ENCODE measurements at regions not wholly inside any gene's neighbourhood (a gene's known extent, or its start where the extent isn't known, plus 50 kb on each side); places are given as distances from the start of the nearest gene placed in this dataset.
"Not testable (repeated sequence)": the region's sequence is repeated elsewhere in the genome, so short reads cannot be mapped to it uniquely, and the experiment has no call there.

- DNase-seq: no peak
Observed at GRCh38 chr21:35559128-35559828, 501.0 kb downstream of the SETD4 start.

- DNase-seq: no peak
Observed at GRCh38 chr21:35556536-35556935, 503.8 kb downstream of the SETD4 start.

GRCh38 chr21:35552483-35552882, 503.4 kb upstream of the RUNX1 start:
- not testable (repeated sequence) for DNase-seq

GRCh38 chr21:35548904-35549615, 500.0 kb upstream of the RUNX1 start:
- DNase-seq: no peak

- DNase-seq: no peak
Observed at GRCh38 chr21:35547946-35548774, 499.1 kb upstream of the RUNX1 start.

- DNase-seq: peak; percentile 95
Observed at GRCh38 chr21:35543746-35544145, 494.6 kb upstream of the RUNX1 start.

- DNase-seq: peak; percentile 31
Observed at GRCh38 chr21:35540950-35541638, 492.0 kb upstream of the RUNX1 start.

GRCh38 chr21:35538386-35538785, 489.3 kb upstream of the RUNX1 start:
- no peak for DNase-seq

GRCh38 chr21:35537604-35538003, 488.5 kb upstream of the RUNX1 start:
- DNase-seq: no peak

GRCh38 chr21:35533893-35534292, 484.8 kb upstream of the RUNX1 start:
- DNase-seq: no peak

- no peak for DNase-seq
Observed at GRCh38 chr21:35530766-35531165, 481.7 kb upstream of the RUNX1 start.

GRCh38 chr21:35529171-35529863, 480.2 kb upstream of the RUNX1 start:
- no peak for DNase-seq

- no peak for DNase-seq
Observed at GRCh38 chr21:35528116-35529042, 479.3 kb upstream of the RUNX1 start.

GRCh38 chr21:35527358-35527757, 478.3 kb upstream of the RUNX1 start:
- DNase-seq: no peak

GRCh38 chr21:35525443-35525842, 476.3 kb upstream of the RUNX1 start:
- DNase-seq: no peak

GRCh38 chr21:35521852-35522505, 472.9 kb upstream of the RUNX1 start:
- no peak for DNase-seq

GRCh38 chr21:35521293-35521692, 472.2 kb upstream of the RUNX1 start:
- no peak for DNase-seq

- DNase-seq: no peak
Observed at GRCh38 chr21:35520856-35521255, 471.8 kb upstream of the RUNX1 start.

GRCh38 chr21:35520302-35520701, 471.2 kb upstream of the RUNX1 start:
- DNase-seq: no peak

GRCh38 chr21:35517865-35518264, 468.8 kb upstream of the RUNX1 start:
- no peak for DNase-seq

GRCh38 chr21:35516292-35516691, 467.2 kb upstream of the RUNX1 start:
- not testable (repeated sequence) for DNase-seq

Measured in NCI-H1105 treated with DMSO at 0.1 percent for 48 hours (cell line).